ENCODE measurements at regions not wholly inside any gene's neighbourhood (a gene's known extent, or its start where the extent isn't known, plus 50 kb on each side); places are given as distances from the start of the nearest gene placed in this dataset.
"Not testable (repeated sequence)": the region's sequence is repeated elsewhere in the genome, so short reads cannot be mapped to it uniquely, and the experiment has no call there.

- H3K27me3 ChIP-seq = no peaks in the 10 kb centered on the region
- DNase-seq = no peak
- no peaks in the 10 kb centered on the region for H3K4me1 ChIP-seq
- TF ChIP-seq CTCF (IDR thresholded peaks at IDR 0.05) (no peak), POLR2A (IDR thresholded peaks at IDR 0.05) (no peak)
- H3K4me3 ChIP-seq = no peak overlapping the region
- intact Hi-C loops (cut with DNase I; ENCODE audit: low total_unique reads) = no loop called here
- H3K36me3 ChIP-seq (ENCODE audit: low read depth, missing control alignments) = no peaks in the 10 kb centered on the region
- H3K27ac ChIP-seq = no peak overlapping the region
- H3K9me3 ChIP-seq = no peaks in the 10 kb centered on the region
- 55 to 70% methylated on average over 6 of the region's 6 CpGs for WGBS, 2 donors
Measured at GRCh38 chr15:23761386-23761785, 74.3 kb upstream of the NDN start.

DNA sequence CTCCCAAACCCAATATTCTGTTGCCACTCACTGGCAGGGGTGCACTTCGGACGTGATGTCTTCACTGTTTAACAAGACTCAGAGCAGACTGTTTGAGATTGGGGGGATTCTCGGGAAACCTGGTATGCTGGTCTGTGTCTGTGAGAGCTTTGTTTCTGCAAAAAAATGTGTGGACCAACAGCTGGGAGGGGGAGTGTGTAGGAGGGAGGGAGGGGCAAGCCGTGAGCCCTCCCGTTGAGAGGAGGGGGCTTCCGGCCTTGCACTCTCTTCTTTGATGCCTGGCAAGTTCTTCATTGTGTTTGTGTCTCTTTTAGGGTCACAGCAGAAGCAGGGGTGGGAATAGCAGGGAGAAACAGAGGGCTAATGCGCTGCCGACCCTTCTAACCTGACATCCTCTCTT, 74.9 kb upstream of the NDN start:
- Histone ChIP-seq H3K36me3 (ENCODE audit: low read depth, missing control alignments) (no peaks in the 10 kb centered on the region), H3K27ac (no peak overlapping the region), H3K9me3 (no peaks in the 10 kb centered on the region), H3K4me3 (no peak overlapping the region), H3K4me1 (no peaks in the 10 kb centered on the region), H3K27me3 (no peaks in the 10 kb centered on the region)
- intact Hi-C loops (cut with DNase I; ENCODE audit: low total_unique reads) = no loop called here
- 47 to 60% methylated on average over 8 of the region's 8 CpGs for WGBS, 2 donors
- DNase-seq = no peak
- TF ChIP-seq CTCF (IDR thresholded peaks at IDR 0.05) = no peak
- no peak for TF ChIP-seq POLR2A (IDR thresholded peaks at IDR 0.05)

GRCh38 chr15:23763021-23763420, 75.9 kb upstream of the NDN start:
- Histone ChIP-seq H3K4me1 (no peaks in the 10 kb centered on the region), H3K4me3 (no peak overlapping the region), H3K36me3 (ENCODE audit: low read depth, missing control alignments) (no peaks in the 10 kb centered on the region), H3K27me3 (no peaks in the 10 kb centered on the region), H3K27ac (no peak overlapping the region), H3K9me3 (no peaks in the 10 kb centered on the region)
- TF ChIP-seq POLR2A (IDR thresholded peaks at IDR 0.05) = no peak
- intact Hi-C loops (cut with DNase I; ENCODE audit: low total_unique reads) = no loop called here
- DNase-seq = no peak
- WGBS, 2 donors = 64 to 69% methylated on average over 9 of the region's 9 CpGs

DNA sequence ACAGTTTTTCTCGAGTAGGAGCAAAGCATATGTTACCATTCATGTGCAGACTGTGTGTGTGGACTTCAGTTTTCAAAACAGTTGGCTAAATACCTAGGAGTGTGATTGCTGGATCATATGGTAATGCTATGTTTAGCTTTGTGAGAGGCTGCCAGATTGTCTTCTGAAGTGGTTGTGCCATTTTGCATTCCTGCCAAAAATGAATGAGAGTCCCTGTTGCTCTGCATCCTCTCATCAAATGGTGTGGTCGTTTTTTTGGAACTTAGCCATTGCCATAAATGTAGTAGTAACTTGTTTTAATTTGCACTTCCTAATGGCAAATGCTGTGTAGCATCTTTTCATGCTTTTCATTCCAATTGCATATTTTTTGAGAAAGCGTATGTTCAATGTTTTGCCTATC, 77.2 kb upstream of the NDN start:
- WGBS, 2 donors = 44 to 61% methylated on average over 3 of the region's 3 CpGs
- Histone ChIP-seq H3K9me3 (no peaks in the 10 kb centered on the region), H3K27me3 (no peaks in the 10 kb centered on the region), H3K27ac (no peak overlapping the region), H3K36me3 (ENCODE audit: low read depth, missing control alignments) (no peaks in the 10 kb centered on the region), H3K4me3 (no peak overlapping the region), H3K4me1 (no peaks in the 10 kb centered on the region)
- TF ChIP-seq CTCF (IDR thresholded peaks at IDR 0.05) (no peak), POLR2A (IDR thresholded peaks at IDR 0.05) (no peak)
- no peak for DNase-seq
- intact Hi-C loops (cut with DNase I; ENCODE audit: low total_unique reads) = no loop called here

GRCh38 chr15:23764716-23765115, 77.6 kb upstream of the NDN start:
- H3K27ac ChIP-seq = no peak overlapping the region
- WGBS, 2 donors = 77% methylated on average over 4 of the region's 4 CpGs

GRCh38 chr15:23766779-23767178, 79.7 kb upstream of the NDN start:
- H3K27me3 ChIP-seq; H3K27ac ChIP-seq; H3K4me1 ChIP-seq; intact Hi-C loops (cut with DNase I; ENCODE audit: low total_unique reads); H3K4me3 ChIP-seq; H3K36me3 ChIP-seq (ENCODE audit: low read depth, missing control alignments); DNase-seq; H3K9me3 ChIP-seq: not testable (repeated sequence)
- WGBS, 2 donors = 72 to 75% methylated on average over 2 of the region's 2 CpGs

More at GRCh38 chr15:23764716-23765115, 77.6 kb upstream of the NDN start:
- no peak for DNase-seq
- H3K9me3 ChIP-seq = no peaks in the 10 kb centered on the region
- no peaks in the 10 kb centered on the region for H3K27me3 ChIP-seq
- TF ChIP-seq CTCF (IDR thresholded peaks at IDR 0.05) = no peak
- TF ChIP-seq POLR2A (IDR thresholded peaks at IDR 0.05) = no peak
- intact Hi-C loops (cut with DNase I; ENCODE audit: low total_unique reads) = no loop called here
- H3K4me1 ChIP-seq = no peaks in the 10 kb centered on the region
- no peak overlapping the region for H3K4me3 ChIP-seq
- H3K36me3 ChIP-seq (ENCODE audit: low read depth, missing control alignments) = no peaks in the 10 kb centered on the region
